HUES64 (cell line): ENCODE measurements at regions not wholly inside any gene's neighbourhood (a gene's known extent, or its start where the extent isn't known, plus 50 kb on each side); places are given as distances from the start of the nearest gene placed in this dataset.

Experiments
- H3K27ac ChIP-seq: 2 replicates; pipeline ENCODE4 v1.7.0; 2013; ENCODE audit warnings: low read depth, low read length, inconsistent platforms
- H3K27me3 ChIP-seq: 2 replicates; pipeline ENCODE4 v1.6.1; 2013; ENCODE audit warnings: mild to moderate bottlenecking, low read length; ENCODE audit not compliant: insufficient read depth
- H3K36me3 ChIP-seq: 2 replicates; pipeline ENCODE4 v1.6.1; 2013; ENCODE audit warnings: mild to moderate bottlenecking, low read length; ENCODE audit not compliant: insufficient read depth
- H3K4me1 ChIP-seq: 2 replicates; pipeline ENCODE4 v1.6.1; 2013; ENCODE audit warnings: mild to moderate bottlenecking, low read length, moderate library complexity; ENCODE audit not compliant: insufficient read depth
- H3K4me3 ChIP-seq: 2 replicates; pipeline ENCODE4 v1.5.1; 2013; ENCODE audit warnings: mild to moderate bottlenecking, low read length, moderate library complexity
- H3K9ac ChIP-seq: 2 replicates; pipeline ENCODE4 v1.6.1; 2013; ENCODE audit warnings: mild to moderate bottlenecking, low read depth, low read length
- H3K9me3 ChIP-seq: 2 replicates; pipeline ENCODE4 v1.6.1; 2013; ENCODE audit warnings: low read depth, low read length; ENCODE audit not compliant: insufficient read depth
- WGBS: fragments of 150-250, 120-280 bp; methylation state at CpG from one replicate; pipeline ENCODE4 v1.1.7; 2013; ENCODE audit warnings: missing lambda C conversion rate; 5-methylcytosine and 5-hydroxymethylcytosine counted together

DNA sequence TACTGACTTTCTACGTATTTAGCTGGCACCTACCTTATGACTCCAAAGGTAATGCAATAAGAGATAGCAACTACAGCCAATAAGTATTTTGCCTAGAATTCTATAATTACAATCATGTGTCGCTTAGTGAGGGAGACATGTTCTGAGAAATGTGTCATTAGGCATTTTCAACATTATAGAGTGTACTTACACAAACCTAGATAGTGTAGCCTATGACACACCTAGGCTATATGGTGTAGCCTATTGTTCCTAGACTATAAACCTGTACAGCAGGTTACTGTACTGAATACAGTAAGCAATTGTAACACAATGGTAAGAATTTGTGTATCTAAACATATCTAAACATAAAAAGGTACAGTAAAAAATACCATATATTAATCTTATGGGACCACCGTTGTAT, 363.4 kb upstream of the DPH6 start:
- H3K27me3 ChIP-seq = no peaks in the 10 kb centered on the region
- H3K36me3 ChIP-seq = no peaks in the 10 kb centered on the region
- no peaks in the 10 kb centered on the region for H3K4me1 ChIP-seq
- H3K4me3 ChIP-seq = no peak overlapping the region
- 100% methylated on average over 1 of the region's 3 CpGs for WGBS
- H3K9me3 ChIP-seq = no peaks in the 10 kb centered on the region
- no peak overlapping the region for H3K27ac ChIP-seq
- no peak overlapping the region for H3K9ac ChIP-seq

DNA sequence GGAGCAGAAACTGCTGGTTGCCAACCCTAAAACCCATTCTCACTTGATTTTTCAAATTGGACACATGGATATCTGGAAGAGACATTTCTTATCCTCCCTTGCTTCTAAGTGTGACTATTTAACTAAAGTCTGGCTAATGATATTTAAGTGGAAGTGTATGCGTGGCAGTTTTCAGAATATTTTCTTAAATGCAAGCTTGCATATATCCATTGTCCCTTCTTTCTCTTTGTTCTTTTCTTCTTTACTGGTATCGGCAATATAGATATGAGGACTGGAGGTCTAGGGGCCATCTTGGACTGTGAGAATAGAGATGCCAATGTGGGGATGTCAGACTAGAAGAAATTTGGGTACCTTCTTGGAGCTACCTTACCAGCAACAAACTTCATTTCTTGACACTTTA, 364.3 kb upstream of the DPH6 start:
- Histone ChIP-seq H3K27me3 (no peaks in the 10 kb centered on the region), H3K4me3 (no peak overlapping the region), H3K9me3 (no peaks in the 10 kb centered on the region), H3K9ac (no peak overlapping the region), H3K27ac (no peak overlapping the region), H3K36me3 (no peaks in the 10 kb centered on the region), H3K4me1 (no peaks in the 10 kb centered on the region)
- no CpG with 5 or more reads among the region's 2 CpGs for whole genome bisulfite sequencing

- Histone ChIP-seq H3K9me3 (no peaks in the 10 kb centered on the region), H3K27ac (no peak overlapping the region), H3K4me1 (no peaks in the 10 kb centered on the region), H3K4me3 (no peak overlapping the region), H3K27me3 (no peaks in the 10 kb centered on the region), H3K36me3 (no peaks in the 10 kb centered on the region), H3K9ac (no peak overlapping the region)
- WGBS = 86% methylated on average over 2 of the region's 2 CpGs
Measured at GRCh38 chr15:35911052-35911777, 365.2 kb upstream of the DPH6 start.

- H3K36me3 ChIP-seq = no peaks in the 10 kb centered on the region
- H3K27ac ChIP-seq = no peak overlapping the region
- H3K4me3 ChIP-seq = no peak overlapping the region
- H3K9me3 ChIP-seq = no peaks in the 10 kb centered on the region
- no peaks in the 10 kb centered on the region for H3K27me3 ChIP-seq
- WGBS = 93% methylated on average over 2 of the region's 2 CpGs
- no peaks in the 10 kb centered on the region for H3K4me1 ChIP-seq
- H3K9ac ChIP-seq = no peak overlapping the region
Measured at GRCh38 chr15:35912196-35912595, 366.2 kb upstream of the DPH6 start.

DNA sequence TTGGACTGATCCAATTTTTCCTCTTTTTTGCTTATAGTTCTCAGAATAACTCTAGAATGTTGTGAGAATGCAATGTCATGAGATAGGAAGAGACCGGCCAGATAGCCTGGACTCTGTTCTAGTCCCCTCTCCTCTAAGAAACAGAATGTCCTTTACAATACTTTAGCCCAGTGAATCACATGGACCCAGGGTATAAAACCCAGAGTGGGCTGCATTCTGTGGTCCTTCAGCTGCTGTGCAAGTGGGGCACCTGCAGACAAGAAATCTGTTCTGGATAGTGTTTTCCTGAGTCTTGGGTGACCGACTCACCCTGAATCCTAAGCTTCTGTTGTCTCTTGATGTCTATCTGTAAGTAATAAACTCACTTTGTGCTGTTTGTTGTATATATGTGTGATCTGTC, 368.6 kb upstream of the DPH6 start:
- H3K9me3 ChIP-seq = no peaks in the 10 kb centered on the region
- no peaks in the 10 kb centered on the region for H3K27me3 ChIP-seq
- H3K36me3 ChIP-seq = no peaks in the 10 kb centered on the region
- 95% methylated on average over 1 of the region's 2 CpGs for WGBS
- no peaks in the 10 kb centered on the region for H3K4me1 ChIP-seq
- H3K9ac ChIP-seq = no peak overlapping the region
- H3K4me3 ChIP-seq = no peak overlapping the region
- H3K27ac ChIP-seq = no peak overlapping the region

DNA sequence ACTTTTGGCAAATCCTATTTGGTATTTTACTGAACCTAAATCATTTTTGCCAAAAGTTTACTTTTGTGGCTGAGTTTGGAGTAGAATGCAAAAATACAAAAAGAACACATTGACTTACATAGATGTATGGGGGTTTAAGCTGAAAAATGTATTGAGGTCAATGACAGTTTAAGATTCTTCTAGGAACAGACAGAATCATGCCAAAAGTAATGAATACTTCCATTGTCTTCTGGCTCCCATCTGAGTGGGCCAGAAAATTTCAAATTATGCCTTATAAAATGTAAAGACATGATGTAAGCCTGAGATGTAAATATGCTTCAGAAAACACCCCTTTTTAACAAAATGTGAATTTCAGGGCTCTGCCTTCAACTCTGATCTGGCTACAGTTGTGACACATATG, 375.1 kb upstream of the DPH6 start:
- H3K4me1 ChIP-seq = no peaks in the 10 kb centered on the region
- no peaks in the 10 kb centered on the region for H3K27me3 ChIP-seq
- no peak overlapping the region for H3K27ac ChIP-seq
- no peaks in the 10 kb centered on the region for H3K9me3 ChIP-seq
- H3K36me3 ChIP-seq = no peaks in the 10 kb centered on the region
- no peak overlapping the region for H3K4me3 ChIP-seq
- H3K9ac ChIP-seq = no peak overlapping the region

GRCh38 chr15:35925275-35926006, 379.5 kb upstream of the DPH6 start:
- WGBS = 96% methylated on average over 6 of the region's 9 CpGs
- H3K27ac ChIP-seq = no peak overlapping the region
- H3K9ac ChIP-seq = no peak overlapping the region
- no peaks in the 10 kb centered on the region for H3K36me3 ChIP-seq
- no peak overlapping the region for H3K4me3 ChIP-seq
- H3K9me3 ChIP-seq = no peaks in the 10 kb centered on the region
- no peaks in the 10 kb centered on the region for H3K4me1 ChIP-seq
- H3K27me3 ChIP-seq = no peaks in the 10 kb centered on the region

DNA sequence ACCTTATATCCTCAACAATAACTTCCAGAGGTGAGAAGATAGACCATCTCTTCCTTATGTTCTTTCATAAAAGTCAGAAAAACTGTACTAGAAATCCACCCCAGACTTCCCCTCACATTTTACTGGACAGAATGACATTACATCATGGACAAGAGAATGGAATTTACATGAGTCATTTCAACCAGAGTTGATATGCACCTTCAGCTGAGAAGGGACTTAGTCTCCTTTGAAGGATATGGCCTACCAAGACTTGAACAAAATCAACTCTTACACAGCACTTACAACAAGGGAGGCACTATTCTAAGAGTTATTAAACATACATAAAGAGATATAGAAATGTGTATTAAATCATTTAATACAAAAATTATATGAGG, 380.0 kb upstream of the DPH6 start:
- Histone ChIP-seq H3K9ac (no peak overlapping the region), H3K27ac (no peak overlapping the region), H3K27me3 (no peaks in the 10 kb centered on the region), H3K9me3 (no peaks in the 10 kb centered on the region), H3K36me3 (no peaks in the 10 kb centered on the region), H3K4me3 (no peak overlapping the region), H3K4me1 (no peaks in the 10 kb centered on the region)

GRCh38 chr15:35928847-35929246, 382.9 kb upstream of the DPH6 start:
- Histone ChIP-seq H3K27ac (no peak overlapping the region), H3K4me3 (no peak overlapping the region), H3K4me1 (no peaks in the 10 kb centered on the region), H3K36me3 (no peaks in the 10 kb centered on the region), H3K27me3 (no peaks in the 10 kb centered on the region), H3K9me3 (no peaks in the 10 kb centered on the region), H3K9ac (no peak overlapping the region)
- 92% methylated on average over 2 of the region's 2 CpGs for WGBS

- WGBS = 82% methylated on average over 4 of the region's 4 CpGs
- Histone ChIP-seq H3K4me3 (no peak overlapping the region), H3K36me3 (no peaks in the 10 kb centered on the region), H3K4me1 (no peaks in the 10 kb centered on the region), H3K9me3 (no peaks in the 10 kb centered on the region), H3K27me3 (no peaks in the 10 kb centered on the region), H3K27ac (no peak overlapping the region), H3K9ac (no peak overlapping the region)
Measured at GRCh38 chr15:35929740-35930444, 383.9 kb upstream of the DPH6 start.

DNA sequence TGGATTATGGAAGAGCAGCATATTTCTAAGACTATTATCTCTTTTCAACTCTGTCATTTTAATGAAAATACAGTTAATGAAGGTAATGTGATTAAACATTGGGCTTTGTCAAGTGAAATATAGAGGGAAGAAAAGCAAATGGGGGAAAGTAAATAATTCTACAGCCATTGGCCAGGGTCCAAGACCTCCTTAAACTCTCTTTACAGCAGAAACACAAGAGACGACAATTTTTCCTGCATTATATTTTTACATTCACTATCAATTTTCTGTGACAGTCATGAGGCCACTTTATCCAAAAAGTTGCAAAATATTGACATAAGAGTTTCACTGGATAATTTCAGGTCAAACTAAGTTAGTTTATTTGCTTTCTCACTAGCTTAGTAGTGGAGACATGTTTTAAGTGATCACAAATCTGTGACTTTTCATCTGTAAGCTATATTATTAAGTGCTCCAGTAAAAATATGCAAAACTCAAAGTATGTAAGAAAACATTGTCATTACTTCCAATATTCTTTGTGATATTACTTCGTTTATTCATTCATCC, 385.9 kb upstream of the DPH6 start:
- WGBS = 97% methylated on average over 2 of the region's 2 CpGs
- Histone ChIP-seq H3K9me3 (no peaks in the 10 kb centered on the region), H3K4me1 (no peaks in the 10 kb centered on the region)

More for the DNA sequence above, 385.9 kb upstream of the DPH6 start:
- H3K27me3 ChIP-seq = no peaks in the 10 kb centered on the region
- H3K36me3 ChIP-seq = no peaks in the 10 kb centered on the region
- H3K27ac ChIP-seq = no peak overlapping the region
- no peak overlapping the region for H3K9ac ChIP-seq
- H3K4me3 ChIP-seq = no peak overlapping the region
